GM23338 (cell line): ENCODE measurements at regions not wholly inside any gene's neighbourhood (a gene's known extent, or its start where the extent isn't known, plus 50 kb on each side); places are given as distances from the start of the nearest gene placed in this dataset.

Source experiments
- ATAC-seq: fragments of 200-7000 bp; cut with Tn5 transposase; 3 replicates; pipeline ENCODE4 v1.9.1; 2020
- DNase-seq: peaks from one replicate; pipeline ENCODE4 v3.0.0-alpha.2; 2015; ENCODE audit warnings: low spot score
- H2AFZ ChIP-seq: fragments of 200-600 bp; sonication (generic); 2 replicates; pipeline ENCODE4 v1.8.0; 2016; ENCODE audit warnings: antibody characterized with exemption, mild to moderate bottlenecking, moderate library complexity
- H3F3A ChIP-seq: fragments of 200-600 bp; sonication (generic); replicated peaks from 2 replicates; pipeline ENCODE4 v1.8.0; 2017; ENCODE audit warnings: antibody characterized with exemption, mixed run types, low read depth
- H3K27ac ChIP-seq: fragments of 200-600 bp; sonication (generic); 2 replicates; pipeline ENCODE4 v1.6.1; 2016; ENCODE audit warnings: low read depth
- H3K27me3 ChIP-seq: fragments of 200-600 bp; sonication (generic); 2 replicates; pipeline ENCODE4 v1.8.0; 2016; ENCODE audit warnings: mild to moderate bottlenecking, mixed run types, moderate library complexity; ENCODE audit not compliant: insufficient read depth
- H3K36me3 ChIP-seq: fragments of 200-600 bp; sonication (generic); 2 replicates; pipeline ENCODE4 v1.8.0; 2016; ENCODE audit warnings: mild to moderate bottlenecking; ENCODE audit not compliant: insufficient read depth
- H3K4me1 ChIP-seq: fragments of 200-600 bp; sonication (generic); 2 replicates; pipeline ENCODE4 v1.8.0; 2016; ENCODE audit warnings: mild to moderate bottlenecking, moderate library complexity; ENCODE audit not compliant: insufficient read depth
- H3K4me2 ChIP-seq: fragments of 200-600 bp; sonication (generic); 2 replicates; pipeline ENCODE4 v1.7.1; 2017; ENCODE audit warnings: mixed run types
- H3K4me3 ChIP-seq: fragments of 200-600 bp; sonication (generic); 2 replicates; pipeline ENCODE4 v1.6.1; 2016; ENCODE audit warnings: mixed run types
- H3K79me2 ChIP-seq: fragments of 200-600 bp; sonication (generic); replicated peaks from 2 replicates; pipeline ENCODE4 v1.8.0; 2017; ENCODE audit warnings: mild to moderate bottlenecking; ENCODE audit not compliant: insufficient read depth
- H3K9me2 ChIP-seq: fragments of 200-600 bp; sonication (generic); 2 replicates; pipeline ENCODE4 v1.8.0; 2017; ENCODE audit not compliant: insufficient read depth
- H4K20me1 ChIP-seq: fragments of 200-600 bp; sonication (generic); replicated peaks from 2 replicates; pipeline ENCODE4 v1.8.0; 2017; ENCODE audit warnings: mild to moderate bottlenecking; ENCODE audit not compliant: insufficient read depth
- H3K27ac Mint-ChIP-seq: 2 replicates; pipeline ENCODE4 v1.8.0; 2020; ENCODE audit warnings: inconsistent platforms, mild to moderate bottlenecking, moderate library complexity, mixed read lengths
- H3K27me3 Mint-ChIP-seq: 3 replicates; pipeline ENCODE4 v1.8.0; 2022; ENCODE audit warnings: low read depth, mild to moderate bottlenecking, moderate library complexity, mixed read lengths, inconsistent platforms; ENCODE audit not compliant: insufficient read depth, poor library complexity
- H3K36me3 Mint-ChIP-seq: 3 replicates; pipeline ENCODE4 v1.8.0; 2021; ENCODE audit warnings: low read depth, mild to moderate bottlenecking, inconsistent platforms, moderate library complexity, mixed read lengths
- H3K4me1 Mint-ChIP-seq: 3 replicates; pipeline ENCODE4 v1.8.0; 2020; ENCODE audit warnings: mild to moderate bottlenecking, inconsistent platforms, mixed read lengths
- H3K4me3 Mint-ChIP-seq: 3 replicates; pipeline ENCODE4 v1.8.0; 2021; ENCODE audit warnings: moderate library complexity, mild to moderate bottlenecking, inconsistent platforms, mixed read lengths
- H3K9me3 Mint-ChIP-seq: 3 replicates; pipeline ENCODE4 v1.8.0; 2020; ENCODE audit warnings: moderate library complexity, mild to moderate bottlenecking, inconsistent platforms, mixed read lengths
- CREB1 ChIP-seq: fragments of 250-450 bp; sonication (Bioruptor Pico); IDR thresholded peaks from 2 replicates; pipeline ENCODE4 v1.5.0; 2020; ENCODE audit warnings: low read depth, mild to moderate bottlenecking, moderate library complexity
- CTCF ChIP-seq, 2 experiments: fragments of 200-600 bp in 1 of 2; sonication (generic) in 1 of 2; conservative IDR thresholded peaks; 2 replicates each; pipeline versions ENCODE4 v1.5.1 to v1.6.1; 2016 to 2017; ENCODE audit warnings: antibody characterized with exemption in 2 of 2, low read depth in 2 of 2, mild to moderate bottlenecking in 2 of 2, moderate library complexity in 1 of 2
- ETS1 ChIP-seq: IDR thresholded peaks from 2 replicates; pipeline ENCODE4 v1.6.1; 2016; ENCODE audit warnings: antibody characterized with exemption
- EZH2 ChIP-seq: fragments of 200-600 bp; sonication (generic); IDR thresholded peaks from one replicate; pipeline ENCODE4 v1.8.0; 2017; ENCODE audit warnings: antibody characterized with exemption, mild to moderate bottlenecking, low read depth; ENCODE audit not compliant: unreplicated experiment
- EZH2phosphoT487 ChIP-seq: fragments of 200-600 bp; sonication (generic); IDR thresholded peaks from one replicate; pipeline ENCODE4 v1.8.1; 2018; ENCODE audit warnings: antibody characterized with exemption; ENCODE audit not compliant: unreplicated experiment
- JUNB ChIP-seq: IDR thresholded peaks from one replicate; pipeline ENCODE4 v1.6.1; 2016; ENCODE audit warnings: antibody characterized with exemption; ENCODE audit not compliant: unreplicated experiment
- NANOG ChIP-seq: IDR thresholded peaks from 2 replicates; pipeline ENCODE4 v1.6.1; 2016; ENCODE audit warnings: antibody characterized with exemption, borderline replicate concordance
- POLR2AphosphoS5 ChIP-seq: IDR thresholded peaks from 2 replicates; pipeline ENCODE4 v1.6.1; 2016; ENCODE audit warnings: antibody characterized with exemption, low read depth
- REST ChIP-seq: IDR thresholded peaks from one replicate; pipeline ENCODE4 v1.6.1; 2018; ENCODE audit warnings: antibody characterized with exemption; ENCODE audit not compliant: unreplicated experiment
- STAT1 ChIP-seq: IDR thresholded peaks from one replicate; pipeline ENCODE4 v1.6.1; 2016; ENCODE audit warnings: antibody characterized with exemption; ENCODE audit not compliant: unreplicated experiment
- ZNF114 ChIP-seq: fragments of 250-450 bp; sonication (Bioruptor Pico); IDR thresholded peaks from 2 replicates; pipeline ENCODE4 v1.5.0; 2020; ENCODE audit warnings: mild to moderate bottlenecking, moderate library complexity
- ZNF331 ChIP-seq: fragments of 250-450 bp; sonication (Bioruptor Pico); IDR thresholded peaks from 2 replicates; pipeline ENCODE4 v1.5.0; 2020; ENCODE audit warnings: low read depth, mild to moderate bottlenecking, moderate library complexity
- ZNF462 ChIP-seq: fragments of 250-450 bp; sonication (Bioruptor Pico); IDR thresholded peaks from 2 replicates; pipeline ENCODE4 v1.5.0; 2020; ENCODE audit warnings: mild to moderate bottlenecking, moderate library complexity

- DNase-seq, result no peak
- no peak for ATAC-seq
- Histone ChIP-seq H3K27ac (no peak overlapping the region), H3K4me1 (no peaks in the 10 kb centered on the region), H3K27me3 (no peaks in the 10 kb centered on the region), H3K79me2 (no peaks in the 10 kb centered on the region), H3F3A (no peaks in the 10 kb centered on the region), H3K4me3 (no peak overlapping the region), H4K20me1 (no peaks in the 10 kb centered on the region), H2AFZ (peak overlapping the region; percentile 77), H3K9me2 (no peaks in the 10 kb centered on the region), H3K36me3 (no peaks in the 10 kb centered on the region), H3K4me2 (no peak overlapping the region)
- Mint-ChIP-seq H3K27me3 (no peaks in the 10 kb centered on the region), H3K36me3 (no peaks in the 10 kb centered on the region), H3K4me1 (no peaks in the 10 kb centered on the region), H3K9me3 (no peaks in the 10 kb centered on the region), H3K4me3 (no peak overlapping the region), H3K27ac (no peak overlapping the region)
- TF ChIP-seq CREB1 (CRISPR knock-in tag) (no peak), ZNF114 (CRISPR knock-in tag) (no peak), EZH2 (no peak), ETS1 (no peak), ZNF462 (CRISPR knock-in tag) (no peak), POLR2AphosphoS5 (no peak), REST (no peak), EZH2phosphoT487 (no peak), CTCF (conservative IDR thresholded peaks at IDR 0.05; ENCODE audit: low read depth in 2 of 2) (no peak), JUNB (no peak), NANOG (no peak), ZNF331 (CRISPR knock-in tag) (no peak), STAT1 (no peak)
Observed at GRCh38 chr14:58738876-58739275, 101.1 kb downstream of the DACT1 start.
